GM23248 (cell line): ENCODE measurements at regions not wholly inside any gene's neighbourhood (a gene's known extent, or its start where the extent isn't known, plus 50 kb on each side); places are given as distances from the start of the nearest gene placed in this dataset.

Experiments used
- EZH2 ChIP-seq: fragments of 200-600 bp; sonication (generic); IDR thresholded peaks from 2 replicates; pipeline ENCODE4 v1.6.1; 2018; ENCODE audit warnings: antibody characterized with exemption, mild to moderate bottlenecking; ENCODE audit not compliant: insufficient read depth, poor library complexity, severe bottlenecking
- EZH2phosphoT487 ChIP-seq: fragments of 200-600 bp; sonication (generic); IDR thresholded peaks from 2 replicates; pipeline ENCODE4 v1.6.1; 2018; ENCODE audit warnings: antibody characterized with exemption, moderate library complexity, mild to moderate bottlenecking, low read depth; ENCODE audit not compliant: insufficient read depth

- TF ChIP-seq EZH2: no peak
- no peak for TF ChIP-seq EZH2phosphoT487
Observed at GRCh38 chr6:6781873-6782227, 193.3 kb downstream of the LY86 start.
